ENCODE measurements at regions not wholly inside any gene's neighbourhood (a gene's known extent, or its start where the extent isn't known, plus 50 kb on each side); places are given as distances from the start of the nearest gene placed in this dataset.

DNA sequence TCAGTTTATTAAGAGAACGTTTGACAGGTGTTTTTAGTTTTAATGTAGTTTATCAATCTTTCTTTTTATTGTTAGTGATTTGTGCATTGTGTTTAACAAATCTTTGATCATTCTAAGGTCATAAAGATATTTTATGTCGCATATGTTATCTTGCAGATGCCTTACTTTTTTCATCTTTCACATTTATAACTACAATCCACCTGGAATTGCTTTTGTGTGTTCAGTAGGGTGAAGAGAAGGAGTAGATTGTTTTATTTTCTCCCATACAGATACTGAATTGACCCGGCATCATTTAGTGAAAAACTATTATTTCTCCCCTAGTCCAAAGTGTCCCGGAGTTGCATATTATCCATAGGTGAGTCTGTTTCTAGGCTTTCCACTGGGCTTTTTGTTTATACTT, 179.4 kb upstream of the RGMB start (continued):
- TF ChIP-seq CHD7 (IDR thresholded peaks at IDR 0.05; ENCODE audit: insufficient replicate concordance, low read length) (no peak), CBX8 (IDR thresholded peaks at IDR 0.05; ENCODE audit: borderline replicate concordance, low read depth, low read length) (no peak), HDAC6 (IDR thresholded peaks at IDR 0.05; ENCODE audit: low read depth, low read length) (no peak), TAF7 (optimal IDR thresholded peaks at IDR 0.05; ENCODE audit: borderline replicate concordance, low read depth, low read length) (no peak), TEAD4 (IDR thresholded peaks at IDR 0.05; ENCODE audit: low read depth, low read length) (no peak), ATF2 (IDR thresholded peaks at IDR 0.05; ENCODE audit: low read length) (no peak)

Data from H1 (cell line).